Muscle of leg (tissue), 3 donors: ENCODE measurements at regions not wholly inside any gene's neighbourhood (a gene's known extent, or its start where the extent isn't known, plus 50 kb on each side); places are given as distances from the start of the nearest gene placed in this dataset.

Experiments
- DNase-seq: peaks from one replicate; pipeline ENCODE4 v3.0.0; 2013
- H3K27ac ChIP-seq: one replicate; pipeline ENCODE4 v1.5.1; 2013; ENCODE audit warnings: mild to moderate bottlenecking, low read length, control low read depth
- H3K27me3 ChIP-seq: one replicate; pipeline ENCODE4 v1.6.1; 2013; ENCODE audit warnings: low read length; ENCODE audit not compliant: control insufficient read depth, insufficient read depth
- H3K36me3 ChIP-seq: one replicate; pipeline ENCODE4 v1.6.1; 2013; ENCODE audit warnings: low read length; ENCODE audit not compliant: control insufficient read depth, insufficient read depth
- H3K4me1 ChIP-seq: one replicate; pipeline ENCODE4 v1.6.1; 2013; ENCODE audit warnings: low read length; ENCODE audit not compliant: control insufficient read depth, insufficient read depth
- H3K4me3 ChIP-seq: one replicate; pipeline ENCODE4 v1.5.1; 2013; ENCODE audit warnings: low read length, control low read depth
- H3K9me3 ChIP-seq: replicated peaks from 2 replicates; pipeline ENCODE4 v1.6.1; 2013; ENCODE audit warnings: low read depth, low read length; ENCODE audit not compliant: control insufficient read depth
- WGBS: methylation state at CpG from one replicate; pipeline ENCODE4 v1.1.5; 2013; ENCODE audit warnings: missing lambda C conversion rate; ENCODE audit not compliant: insufficient coverage; 5-methylcytosine and 5-hydroxymethylcytosine counted together

- Histone ChIP-seq H3K4me1 (no peaks in the 10 kb centered on the region), H3K27ac (no peak overlapping the region), H3K9me3 (no peaks in the 10 kb centered on the region), H3K36me3 (no peaks in the 10 kb centered on the region), H3K4me3 (no peak overlapping the region), H3K27me3 (no peaks in the 10 kb centered on the region)
- no CpG with 5 or more reads among the region's 3 CpGs for WGBS
- no peak for DNase-seq
These were observed 309.7 kb upstream of the MTNR1B start for GRCh38 chr11:92659793-92660192.

GRCh38 chr11:92662601-92663360 lies 306.7 kb upstream of the MTNR1B start:
- H3K4me3 ChIP-seq, result no peak overlapping the region
- WGBS, result 42% methylated on average over 5 of the region's 6 CpGs
- H3K4me1 ChIP-seq, result no peaks in the 10 kb centered on the region
- no peaks in the 10 kb centered on the region for H3K9me3 ChIP-seq
- H3K27ac ChIP-seq, result no peak overlapping the region
- DNase-seq, result no peak
- no peaks in the 10 kb centered on the region for H3K27me3 ChIP-seq
- H3K36me3 ChIP-seq, result no peaks in the 10 kb centered on the region

- no peaks in the 10 kb centered on the region for H3K36me3 ChIP-seq
- 86% methylated on average over 2 of the region's 2 CpGs for WGBS
- no peak overlapping the region for H3K4me3 ChIP-seq
- H3K27ac ChIP-seq, result no peak overlapping the region
- H3K27me3 ChIP-seq, result no peaks in the 10 kb centered on the region
- no peaks in the 10 kb centered on the region for H3K9me3 ChIP-seq
- H3K4me1 ChIP-seq, result no peaks in the 10 kb centered on the region
- DNase-seq, result no peak
These were observed 305.9 kb upstream of the MTNR1B start for GRCh38 chr11:92663539-92663938.

- DNase-seq, result no peak
- Histone ChIP-seq H3K27me3 (no peaks in the 10 kb centered on the region), H3K4me3 (no peak overlapping the region), H3K9me3 (no peaks in the 10 kb centered on the region), H3K4me1 (no peaks in the 10 kb centered on the region), H3K27ac (no peak overlapping the region), H3K36me3 (no peaks in the 10 kb centered on the region)
- WGBS, result 51% methylated on average over 4 of the region's 5 CpGs
These were observed 301.8 kb upstream of the MTNR1B start for GRCh38 chr11:92667486-92668152.

GRCh38 chr11:92670308-92670890 lies 299.1 kb upstream of the MTNR1B start:
- Histone ChIP-seq H3K9me3 (no peaks in the 10 kb centered on the region), H3K27me3 (no peaks in the 10 kb centered on the region), H3K4me1 (no peaks in the 10 kb centered on the region), H3K36me3 (no peaks in the 10 kb centered on the region), H3K27ac (no peak overlapping the region), H3K4me3 (no peak overlapping the region)
- no peak for DNase-seq
- 11% methylated on average over 2 of the region's 3 CpGs for WGBS

- no peak overlapping the region for H3K27ac ChIP-seq
- no peaks in the 10 kb centered on the region for H3K4me1 ChIP-seq
- H3K4me3 ChIP-seq, result no peak overlapping the region
- WGBS, result 72% methylated on average over 5 of the region's 6 CpGs
- no peaks in the 10 kb centered on the region for H3K27me3 ChIP-seq
- no peaks in the 10 kb centered on the region for H3K36me3 ChIP-seq
- DNase-seq, result no peak
- H3K9me3 ChIP-seq, result no peaks in the 10 kb centered on the region
These were observed 298.4 kb upstream of the MTNR1B start for GRCh38 chr11:92671081-92671480.

GRCh38 chr11:92675303-92675702 lies 294.1 kb upstream of the MTNR1B start:
- Histone ChIP-seq H3K27ac (no peak overlapping the region), H3K9me3 (no peaks in the 10 kb centered on the region), H3K4me3 (no peak overlapping the region), H3K4me1 (no peaks in the 10 kb centered on the region), H3K36me3 (no peaks in the 10 kb centered on the region), H3K27me3 (no peaks in the 10 kb centered on the region)
- WGBS, result no CpG with 5 or more reads among the region's 1 CpG
- DNase-seq, result no peak

GRCh38 chr11:92675810-92676209 lies 293.6 kb upstream of the MTNR1B start:
- H3K4me1 ChIP-seq, result no peaks in the 10 kb centered on the region
- WGBS, result no CpG with 5 or more reads among the region's 3 CpGs
- H3K27me3 ChIP-seq, result no peaks in the 10 kb centered on the region
- DNase-seq, result no peak
- H3K27ac ChIP-seq, result no peak overlapping the region
- H3K4me3 ChIP-seq, result no peak overlapping the region
- no peaks in the 10 kb centered on the region for H3K9me3 ChIP-seq
- H3K36me3 ChIP-seq, result no peaks in the 10 kb centered on the region

GRCh38 chr11:92678008-92678611 lies 291.3 kb upstream of the MTNR1B start:
- Histone ChIP-seq H3K4me1 (no peaks in the 10 kb centered on the region), H3K4me3 (no peak overlapping the region), H3K9me3 (no peaks in the 10 kb centered on the region), H3K27me3 (no peaks in the 10 kb centered on the region), H3K27ac (no peak overlapping the region), H3K36me3 (no peaks in the 10 kb centered on the region)
- no peak for DNase-seq
- no CpG with 5 or more reads among the region's 3 CpGs for WGBS

- no peak overlapping the region for H3K4me3 ChIP-seq
- H3K27ac ChIP-seq, result no peak overlapping the region
- no CpG with 5 or more reads among the region's 1 CpG for WGBS
- no peaks in the 10 kb centered on the region for H3K27me3 ChIP-seq
- no peaks in the 10 kb centered on the region for H3K36me3 ChIP-seq
- no peak for DNase-seq
- H3K4me1 ChIP-seq, result no peaks in the 10 kb centered on the region
- no peaks in the 10 kb centered on the region for H3K9me3 ChIP-seq
These were observed 287.9 kb upstream of the MTNR1B start for GRCh38 chr11:92681586-92681985.
